ENCODE measurements at regions not wholly inside any gene's neighbourhood (a gene's known extent, or its start where the extent isn't known, plus 50 kb on each side); places are given as distances from the start of the nearest gene placed in this dataset.
"Not testable (repeated sequence)": the region's sequence is repeated elsewhere in the genome, so short reads cannot be mapped to it uniquely, and the experiment has no call there.

DNA sequence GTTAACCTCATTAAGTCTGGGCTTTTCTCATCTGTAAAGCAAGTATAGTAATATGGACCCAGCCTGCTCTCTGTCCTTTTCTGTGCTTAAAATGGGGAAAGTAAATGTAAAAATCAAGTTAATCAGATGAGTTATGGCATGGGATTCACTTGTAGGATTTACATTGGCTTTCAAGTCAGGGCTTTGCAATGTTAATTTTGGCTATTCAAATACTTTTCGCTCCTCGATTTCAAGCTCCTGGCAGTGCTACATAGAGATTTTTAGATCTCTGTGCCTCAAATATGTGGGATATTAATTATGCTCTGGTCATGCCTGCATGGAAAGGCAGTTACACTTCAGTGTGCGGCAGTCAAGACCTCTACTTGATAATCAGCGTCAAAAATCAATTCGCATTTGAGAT is 709.8 kb downstream of the LTN1 start:
- no peak overlapping the region for H3K4me3 ChIP-seq (ENCODE audit: low read length, poor library complexity, severe bottlenecking)
- no peaks in the 10 kb centered on the region for H3K27me3 ChIP-seq (ENCODE audit: insufficient read depth, low read length, poor library complexity, severe bottlenecking)
- no peaks in the 10 kb centered on the region for H3F3A ChIP-seq (ENCODE audit: low read depth)
- H3K4me1 ChIP-seq (ENCODE audit: insufficient read depth, low read length, poor library complexity, severe bottlenecking): no peaks in the 10 kb centered on the region
- H3K9ac ChIP-seq (ENCODE audit: low read depth, low read length, poor library complexity, severe bottlenecking): no peak overlapping the region
- H2AFZ ChIP-seq (ENCODE audit: low read length): no peak overlapping the region
- no peaks in the 10 kb centered on the region for H3K36me3 ChIP-seq (ENCODE audit: insufficient read depth, low read length)
- no peaks in the 10 kb centered on the region for H3K9me2 ChIP-seq (replicated peaks; ENCODE audit: low read depth, low read length)
- TF ChIP-seq EZH2phosphoT487 (IDR thresholded peaks at IDR 0.05; ENCODE audit: borderline replicate concordance): no peak
- TF ChIP-seq, protein P1, sequence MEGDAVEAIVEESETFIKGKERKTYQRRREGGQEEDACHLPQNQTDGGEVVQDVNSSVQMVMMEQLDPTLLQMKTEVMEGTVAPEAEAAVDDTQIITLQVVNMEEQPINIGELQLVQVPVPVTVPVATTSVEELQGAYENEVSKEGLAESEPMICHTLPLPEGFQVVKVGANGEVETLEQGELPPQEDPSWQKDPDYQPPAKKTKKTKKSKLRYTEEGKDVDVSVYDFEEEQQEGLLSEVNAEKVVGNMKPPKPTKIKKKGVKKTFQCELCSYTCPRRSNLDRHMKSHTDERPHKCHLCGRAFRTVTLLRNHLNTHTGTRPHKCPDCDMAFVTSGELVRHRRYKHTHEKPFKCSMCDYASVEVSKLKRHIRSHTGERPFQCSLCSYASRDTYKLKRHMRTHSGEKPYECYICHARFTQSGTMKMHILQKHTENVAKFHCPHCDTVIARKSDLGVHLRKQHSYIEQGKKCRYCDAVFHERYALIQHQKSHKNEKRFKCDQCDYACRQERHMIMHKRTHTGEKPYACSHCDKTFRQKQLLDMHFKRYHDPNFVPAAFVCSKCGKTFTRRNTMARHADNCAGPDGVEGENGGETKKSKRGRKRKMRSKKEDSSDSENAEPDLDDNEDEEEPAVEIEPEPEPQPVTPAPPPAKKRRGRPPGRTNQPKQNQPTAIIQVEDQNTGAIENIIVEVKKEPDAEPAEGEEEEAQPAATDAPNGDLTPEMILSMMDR (conservative IDR thresholded peaks at IDR 0.05; ENCODE audit: low read length): no peak
- H3K9me3 ChIP-seq (ENCODE audit: insufficient read depth, low read depth, low read length): no peaks in the 10 kb centered on the region
- no peak overlapping the region for H3K4me2 ChIP-seq (ENCODE audit: low read depth, low read length, poor library complexity, severe bottlenecking)
- no peaks in the 10 kb centered on the region for H3K79me2 ChIP-seq (ENCODE audit: insufficient read depth, low read length)
- no peaks in the 10 kb centered on the region for H4K20me1 ChIP-seq (ENCODE audit: insufficient read depth, low read length, poor library complexity, severe bottlenecking)

GRCh38 chr21:28281357-28281756 is 711.3 kb downstream of the LTN1 start:
- H4K20me1 ChIP-seq (ENCODE audit: insufficient read depth, low read length, poor library complexity, severe bottlenecking); H3F3A ChIP-seq (ENCODE audit: low read depth); H3K36me3 ChIP-seq (ENCODE audit: insufficient read depth, low read length); H3K9me2 ChIP-seq (replicated peaks; ENCODE audit: low read depth, low read length); H3K4me1 ChIP-seq (ENCODE audit: insufficient read depth, low read length, poor library complexity, severe bottlenecking); H3K4me3 ChIP-seq (ENCODE audit: low read length, poor library complexity, severe bottlenecking); H3K4me2 ChIP-seq (ENCODE audit: low read depth, low read length, poor library complexity, severe bottlenecking); H3K79me2 ChIP-seq (ENCODE audit: insufficient read depth, low read length); H2AFZ ChIP-seq (ENCODE audit: low read length); H3K27me3 ChIP-seq (ENCODE audit: insufficient read depth, low read length, poor library complexity, severe bottlenecking); H3K9me3 ChIP-seq (ENCODE audit: insufficient read depth, low read depth, low read length); H3K9ac ChIP-seq (ENCODE audit: low read depth, low read length, poor library complexity, severe bottlenecking): not testable (repeated sequence)

GRCh38 chr21:28280611-28281010 is 712.1 kb downstream of the LTN1 start:
- Histone ChIP-seq H3K4me1 (ENCODE audit: insufficient read depth, low read length, poor library complexity, severe bottlenecking) (no peaks in the 10 kb centered on the region), H3K79me2 (ENCODE audit: insufficient read depth, low read length) (no peaks in the 10 kb centered on the region), H3K4me3 (ENCODE audit: low read length, poor library complexity, severe bottlenecking) (no peak overlapping the region), H3K9me2 (replicated peaks; ENCODE audit: low read depth, low read length) (no peaks in the 10 kb centered on the region), H2AFZ (ENCODE audit: low read length) (no peak overlapping the region), H3K9me3 (ENCODE audit: insufficient read depth, low read depth, low read length) (no peaks in the 10 kb centered on the region; the same call in 1 of the 2 replicates), H3K4me2 (ENCODE audit: low read depth, low read length, poor library complexity, severe bottlenecking) (no peak overlapping the region), H3K9ac (ENCODE audit: low read depth, low read length, poor library complexity, severe bottlenecking) (no peak overlapping the region), H3F3A (ENCODE audit: low read depth) (no peaks in the 10 kb centered on the region), H3K36me3 (ENCODE audit: insufficient read depth, low read length) (no peaks in the 10 kb centered on the region), H3K27me3 (ENCODE audit: insufficient read depth, low read length, poor library complexity, severe bottlenecking) (no peaks in the 10 kb centered on the region), H4K20me1 (ENCODE audit: insufficient read depth, low read length, poor library complexity, severe bottlenecking) (no peaks in the 10 kb centered on the region)
- TF ChIP-seq, protein P1 (conservative IDR thresholded peaks at IDR 0.05; ENCODE audit: low read length): no peak
- TF ChIP-seq EZH2phosphoT487 (IDR thresholded peaks at IDR 0.05; ENCODE audit: borderline replicate concordance): no peak

DNA sequence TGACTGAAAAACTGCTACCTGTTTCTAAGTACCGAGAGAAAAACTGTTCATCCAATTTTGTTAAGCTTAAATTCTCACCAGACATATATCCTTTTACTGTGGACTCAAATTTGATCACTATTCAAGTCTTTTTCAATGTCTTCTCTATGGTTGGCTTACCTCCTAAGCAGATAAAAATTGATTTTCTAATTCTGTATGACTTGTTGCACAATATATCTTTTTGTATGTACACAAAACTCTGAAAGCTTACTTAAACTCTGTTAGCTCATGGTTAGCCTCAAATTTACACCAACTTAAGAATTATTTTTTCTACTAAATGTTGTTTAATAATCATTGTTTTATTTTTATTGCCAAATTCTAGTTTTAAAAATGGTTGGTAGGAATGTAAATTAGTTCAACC is 715.4 kb downstream of the LTN1 start:
- Histone ChIP-seq H3K9me3 (ENCODE audit: insufficient read depth, low read depth, low read length) (no peaks in the 10 kb centered on the region; the same call in 1 of the 2 replicates), H3K4me2 (ENCODE audit: low read depth, low read length, poor library complexity, severe bottlenecking) (no peak overlapping the region), H3K9me2 (replicated peaks; ENCODE audit: low read depth, low read length) (no peaks in the 10 kb centered on the region), H3K79me2 (ENCODE audit: insufficient read depth, low read length) (no peaks in the 10 kb centered on the region), H3K4me1 (ENCODE audit: insufficient read depth, low read length, poor library complexity, severe bottlenecking) (no peaks in the 10 kb centered on the region), H3K27me3 (ENCODE audit: insufficient read depth, low read length, poor library complexity, severe bottlenecking) (no peaks in the 10 kb centered on the region), H3K4me3 (ENCODE audit: low read length, poor library complexity, severe bottlenecking) (no peak overlapping the region), H3K36me3 (ENCODE audit: insufficient read depth, low read length) (no peaks in the 10 kb centered on the region), H4K20me1 (ENCODE audit: insufficient read depth, low read length, poor library complexity, severe bottlenecking) (no peaks in the 10 kb centered on the region), H3F3A (ENCODE audit: low read depth) (no peaks in the 10 kb centered on the region), H3K9ac (ENCODE audit: low read depth, low read length, poor library complexity, severe bottlenecking) (no peak overlapping the region), H2AFZ (ENCODE audit: low read length) (no peak overlapping the region)
- TF ChIP-seq, protein P1 (conservative IDR thresholded peaks at IDR 0.05; ENCODE audit: low read length): no peak
- TF ChIP-seq EZH2phosphoT487 (IDR thresholded peaks at IDR 0.05; ENCODE audit: borderline replicate concordance): no peak

Data from Loucy (cell line).